Fibroblast of the aortic adventitia (primary cell): ENCODE measurements at regions not wholly inside any gene's neighbourhood (a gene's known extent, or its start where the extent isn't known, plus 50 kb on each side); places are given as distances from the start of the nearest gene placed in this dataset.

Experiments
- DNase-seq: peaks from one replicate; pipeline ENCODE4 v3.0.0-alpha.2; 2010; ENCODE audit warnings: low read depth
- H3K4me3 ChIP-seq: 2 replicates; pipeline ENCODE4 v1.5.1; 2011; ENCODE audit warnings: low read depth, mild to moderate bottlenecking, control low read depth, low read length, moderate library complexity
- CTCF ChIP-seq: IDR thresholded peaks from 2 replicates; pipeline ENCODE4 v1.5.1; 2011; ENCODE audit warnings: mild to moderate bottlenecking, low read length, control low read depth, inconsistent platforms; ENCODE audit not compliant: insufficient read depth

DNA sequence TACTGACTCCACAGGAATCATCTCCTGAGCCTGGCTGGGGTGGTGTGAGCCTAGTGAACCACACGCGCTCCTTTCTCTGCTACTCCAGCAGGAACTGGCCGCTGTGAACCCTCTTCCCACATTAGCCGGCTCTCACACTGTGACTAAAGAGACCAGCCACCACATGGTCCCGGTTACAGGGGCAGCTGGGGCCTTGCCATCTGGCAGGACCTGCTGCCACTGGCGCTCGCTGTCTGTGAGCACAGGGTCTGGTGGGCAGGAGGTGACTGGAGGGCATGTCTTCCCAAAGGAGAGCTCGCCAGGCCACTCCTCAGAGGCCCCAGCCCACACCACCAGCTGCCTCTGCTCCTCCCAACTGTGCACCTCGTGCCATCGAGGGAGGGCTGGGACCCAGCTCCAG is 99.3 kb downstream of the SINHCAF start:
- no peak overlapping the region for H3K4me3 ChIP-seq
- TF ChIP-seq CTCF: no peak
- no peak for DNase-seq

GRCh38 chr12:31227401-31227981 is 98.5 kb downstream of the SINHCAF start:
- H3K4me3 ChIP-seq: no peak overlapping the region
- TF ChIP-seq CTCF: no peak
- DNase-seq: no peak

DNA sequence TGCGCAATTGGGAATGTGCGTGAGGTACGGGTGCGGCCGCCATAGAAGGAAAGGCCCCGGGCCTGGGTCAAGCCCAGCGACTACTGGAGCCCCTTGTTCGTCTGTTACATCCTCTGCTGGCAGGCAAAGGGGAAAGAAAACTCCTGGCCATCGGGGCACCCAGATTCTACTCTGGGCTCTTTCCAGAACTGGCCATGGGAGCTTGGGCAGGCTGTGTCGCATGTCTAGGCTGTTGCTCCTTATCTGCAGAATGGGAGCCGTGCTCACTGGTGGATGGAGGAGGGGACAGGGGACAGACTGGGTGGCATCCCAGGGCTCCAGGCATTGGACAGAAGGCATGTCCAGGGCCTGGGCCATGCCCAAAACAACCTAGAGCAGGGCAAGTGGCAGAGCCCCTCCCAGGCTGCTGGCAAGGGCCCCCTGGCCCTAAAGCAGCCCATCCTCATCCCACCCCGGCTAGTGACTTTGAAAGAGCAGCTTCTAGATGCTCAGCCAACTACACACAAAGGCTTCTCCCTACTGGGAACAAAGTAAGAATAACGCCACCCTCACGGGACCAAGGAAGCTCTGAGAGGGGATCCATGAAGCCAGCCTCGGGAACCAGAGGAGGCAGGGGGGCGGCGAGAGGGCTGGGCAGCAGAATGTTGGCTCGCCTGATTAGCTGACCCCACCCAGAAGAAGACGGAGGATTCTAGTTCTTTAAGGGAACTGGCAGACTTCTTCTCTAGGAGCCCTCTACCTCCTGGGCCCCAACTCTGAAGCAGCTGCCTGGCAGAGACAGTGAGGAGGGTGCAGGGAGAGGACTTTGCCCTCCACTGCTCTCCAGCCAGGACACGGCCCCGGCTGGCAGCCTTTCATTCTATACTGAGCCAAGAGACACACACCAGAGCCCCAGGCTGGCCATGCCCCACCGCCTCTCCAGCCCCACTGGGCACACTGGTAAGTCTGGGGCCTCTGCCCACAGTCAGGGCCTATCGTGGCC is 96.8 kb downstream of the SINHCAF start:
- no peak for DNase-seq
- H3K4me3 ChIP-seq: no peak overlapping the region
- TF ChIP-seq CTCF: no peak

GRCh38 chr12:31230004-31230403 is 95.9 kb downstream of the SINHCAF start:
- DNase-seq: no peak
- TF ChIP-seq CTCF: no peak
- H3K4me3 ChIP-seq: no peak overlapping the region
